Dendritic cell treated with granulocyte-macrophage colony-stimulating factor and Interleukin-4, amounts not matched to agents 40 ng/mL and 50 ng/mL, for 4 days (primary cell): ENCODE measurements at regions not wholly inside any gene's neighbourhood (a gene's known extent, or its start where the extent isn't known, plus 50 kb on each side); places are given as distances from the start of the nearest gene placed in this dataset.

Experiments used
- H3K27ac Mint-ChIP-seq: one replicate; pipeline ENCODE4 v1.8.0; 2022; ENCODE audit warnings: mild to moderate bottlenecking, mixed read lengths
- H3K27me3 Mint-ChIP-seq: one replicate; pipeline ENCODE4 v1.8.0; 2022; ENCODE audit warnings: mild to moderate bottlenecking, mixed read lengths
- H3K36me3 Mint-ChIP-seq: one replicate; pipeline ENCODE4 v1.8.0; 2022; ENCODE audit warnings: low read depth, mixed read lengths
- H3K4me1 Mint-ChIP-seq: one replicate; pipeline ENCODE4 v1.8.0; 2022; ENCODE audit warnings: low read depth, mixed read lengths
- H3K4me3 Mint-ChIP-seq: one replicate; pipeline ENCODE4 v1.8.0; 2022; ENCODE audit warnings: mild to moderate bottlenecking, moderate library complexity, mixed read lengths
- H3K9me3 Mint-ChIP-seq: one replicate; pipeline ENCODE4 v1.8.0; 2022; ENCODE audit warnings: mixed read lengths
- intact Hi-C: fragments of 100-400 bp; cut with micrococcal nuclease; formaldehyde crosslinking; loops from one replicate; pipeline ENCODE4 v1.15.0; 2022

DNA sequence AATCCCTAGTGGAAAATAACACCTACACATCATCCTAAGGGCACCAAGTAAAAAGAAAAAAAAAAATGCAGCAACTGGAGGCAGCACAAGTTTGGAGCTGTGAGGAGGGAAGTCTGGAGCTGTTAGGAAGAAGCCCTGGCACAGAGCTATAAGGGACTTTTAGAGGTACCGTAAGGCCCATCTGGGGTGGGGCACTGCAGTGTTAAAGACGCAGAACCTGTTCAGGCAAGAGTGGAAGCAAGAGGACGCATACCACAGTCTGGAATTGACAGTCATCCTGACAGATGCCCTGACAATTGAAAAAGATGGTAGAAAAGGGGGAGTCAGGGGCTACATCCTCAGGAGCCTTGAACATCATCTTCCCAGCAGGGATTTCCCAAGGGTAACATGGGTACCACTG lies 195.9 kb upstream of the PLEKHG7 start:
- Mint-ChIP-seq H3K36me3 (no peaks in the 10 kb centered on the region), H3K27me3 (no peaks in the 10 kb centered on the region), H3K9me3 (no peaks in the 10 kb centered on the region), H3K4me3 (no peak overlapping the region), H3K4me1 (peaks cover 68% of the 10 kb centered on the region), H3K27ac (peak overlapping the region; percentile 95)
- intact Hi-C loops: loop anchor here (10.0 kb wide), 1 partner anchor 72 kb away; no protein-coding TSS in a partner anchor

DNA sequence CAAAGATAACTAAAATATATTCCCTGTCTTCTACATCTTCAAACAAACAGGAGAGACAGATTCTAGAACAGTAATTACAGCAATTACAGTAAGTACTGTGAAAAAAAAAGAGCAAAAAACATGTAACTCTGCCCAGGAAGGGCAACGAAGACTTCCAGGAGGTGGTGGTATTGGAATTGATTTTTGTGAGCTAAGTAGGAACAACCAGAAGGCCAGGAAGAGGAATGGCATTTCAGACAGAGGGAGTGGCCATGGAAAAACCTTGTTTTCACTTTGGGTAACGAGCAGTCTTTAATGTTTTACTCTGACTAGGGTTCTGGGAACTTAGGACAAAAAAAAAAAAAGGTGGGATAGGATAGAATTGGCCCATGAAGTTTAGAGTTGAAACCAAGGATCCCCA lies 196.3 kb upstream of the PLEKHG7 start:
- H3K27me3 Mint-ChIP-seq: no peaks in the 10 kb centered on the region
- H3K9me3 Mint-ChIP-seq: no peaks in the 10 kb centered on the region
- no peak overlapping the region for H3K4me3 Mint-ChIP-seq
- peaks cover 63% of the 10 kb centered on the region for H3K4me1 Mint-ChIP-seq
- no peaks in the 10 kb centered on the region for H3K36me3 Mint-ChIP-seq
- intact Hi-C loops: loop anchor here (10.0 kb wide), 1 partner anchor 72 kb away; no protein-coding TSS in a partner anchor
- H3K27ac Mint-ChIP-seq: peak overlapping the region; percentile 95

DNA sequence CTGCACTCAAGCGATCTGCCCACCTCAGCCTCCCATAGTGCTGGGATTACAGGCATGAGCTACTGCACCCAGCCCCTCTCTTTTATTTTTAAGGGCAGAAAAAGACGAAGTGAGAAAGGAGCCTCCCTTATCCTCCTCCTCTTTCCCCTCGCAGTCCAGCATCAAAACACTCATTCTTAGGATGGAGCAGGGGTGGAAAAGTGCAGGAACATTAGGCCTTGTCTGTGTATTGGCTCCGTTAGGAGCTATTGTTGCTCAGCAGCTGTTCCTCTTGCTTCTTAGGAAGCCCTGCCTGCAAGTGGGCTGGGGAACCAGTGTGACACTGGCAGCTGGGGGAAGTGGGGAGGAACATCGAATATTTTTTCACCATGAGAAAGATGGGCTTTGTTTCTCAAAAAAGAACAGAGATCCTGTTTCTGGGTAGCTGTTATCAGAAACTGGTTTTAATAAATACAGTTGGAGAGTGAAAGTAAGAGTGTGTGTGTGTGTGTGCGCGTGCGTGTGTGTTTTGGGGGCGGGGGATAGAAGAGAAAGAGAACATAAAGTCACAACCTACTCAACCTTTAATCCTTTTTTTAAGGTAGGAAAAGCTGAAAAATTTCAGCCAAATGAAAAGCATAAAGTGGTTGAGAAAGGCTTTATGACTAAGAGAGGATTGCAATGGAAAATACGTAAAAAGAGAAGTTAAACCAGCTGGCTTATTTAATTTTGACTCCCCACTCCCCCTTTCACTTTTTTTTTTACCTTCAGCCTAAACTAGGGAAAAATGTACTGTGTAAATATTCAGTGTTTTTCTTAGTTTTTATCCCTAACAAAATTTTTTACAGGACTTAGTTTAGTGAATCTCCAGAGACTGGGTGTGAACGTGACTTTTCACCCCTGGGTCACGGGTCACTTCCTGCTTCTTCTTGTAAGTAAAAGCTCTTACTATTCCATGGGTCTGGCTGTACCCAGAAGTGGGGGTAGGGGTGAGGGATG lies 197.2 kb upstream of the PLEKHG7 start:
- H3K4me1 Mint-ChIP-seq: peaks cover 55% of the 10 kb centered on the region
- peak overlapping the region; percentile 59 for H3K4me3 Mint-ChIP-seq
- H3K27ac Mint-ChIP-seq: peak overlapping the region; percentile 95
- no peaks in the 10 kb centered on the region for H3K9me3 Mint-ChIP-seq
- intact Hi-C loops: loop anchor here (10.0 kb wide), 1 partner anchor 71 kb away; no protein-coding TSS in a partner anchor
- no peaks in the 10 kb centered on the region for H3K27me3 Mint-ChIP-seq
- no peaks in the 10 kb centered on the region for H3K36me3 Mint-ChIP-seq

DNA sequence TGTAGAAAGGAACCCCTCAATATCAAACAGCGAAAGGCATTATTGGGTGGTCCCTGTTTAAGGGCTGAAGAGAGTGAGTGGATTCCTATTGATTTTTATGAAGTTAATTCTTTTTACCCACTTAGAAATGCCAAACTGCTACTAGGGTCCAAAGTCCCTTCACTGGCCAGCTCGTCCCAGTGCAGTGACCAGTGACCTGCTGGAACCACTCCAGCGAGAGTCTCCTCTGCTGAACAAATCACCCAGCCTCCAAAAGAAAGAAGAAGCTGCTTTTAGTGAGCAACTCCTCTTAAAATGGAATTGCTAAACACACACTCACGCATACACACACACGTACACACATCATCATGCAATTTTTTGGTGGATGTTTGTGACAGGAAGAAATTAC lies 198.2 kb upstream of the PLEKHG7 start:
- Mint-ChIP-seq H3K4me1 (peaks cover 49% of the 10 kb centered on the region), H3K4me3 (no peak overlapping the region), H3K36me3 (no peaks in the 10 kb centered on the region), H3K9me3 (no peaks in the 10 kb centered on the region), H3K27me3 (no peaks in the 10 kb centered on the region), H3K27ac (peak overlapping the region; percentile 95)
- intact Hi-C loops: loop anchor here (10.0 kb wide), 1 partner anchor 70 kb away; no protein-coding TSS in a partner anchor

DNA sequence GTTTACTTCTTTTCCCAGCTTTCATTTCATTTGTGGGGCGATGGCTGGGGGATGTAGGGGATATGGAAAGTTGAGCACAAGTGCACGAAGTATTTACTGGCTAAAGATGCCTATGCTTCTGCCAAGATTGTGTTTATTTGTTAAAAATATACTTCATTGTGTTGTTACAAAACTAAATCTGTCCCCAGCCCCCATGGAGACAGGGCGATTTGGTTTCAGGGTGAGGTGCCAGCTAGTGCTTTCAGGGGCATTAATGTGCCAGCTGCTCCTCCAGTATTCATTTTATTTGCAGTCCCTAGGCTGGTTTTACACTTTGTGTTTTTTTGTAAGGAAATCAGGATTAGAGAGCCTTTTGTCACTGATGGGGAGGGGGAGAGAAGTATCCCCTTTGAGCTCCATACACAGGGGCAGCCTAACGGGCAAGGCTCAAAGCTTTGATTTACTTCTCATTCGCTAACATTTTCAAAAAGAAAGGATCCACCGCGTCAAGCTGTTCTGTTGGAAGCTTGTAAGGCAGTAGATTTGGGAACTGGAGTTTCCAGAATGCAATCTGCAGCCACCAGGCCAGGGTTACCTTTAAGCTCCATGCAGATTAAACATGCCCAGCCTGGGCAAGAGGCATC lies 198.7 kb upstream of the PLEKHG7 start:
- Mint-ChIP-seq H3K9me3 (no peaks in the 10 kb centered on the region), H3K27me3 (no peaks in the 10 kb centered on the region), H3K27ac (peak overlapping the region; percentile 95), H3K36me3 (no peaks in the 10 kb centered on the region), H3K4me1 (peaks cover 49% of the 10 kb centered on the region), H3K4me3 (no peak overlapping the region)
- intact Hi-C loops: loop anchor here (2.0 to 10.0 kb wide), 2 partner anchors 65 to 69 kb away; no protein-coding TSS in a partner anchor

DNA sequence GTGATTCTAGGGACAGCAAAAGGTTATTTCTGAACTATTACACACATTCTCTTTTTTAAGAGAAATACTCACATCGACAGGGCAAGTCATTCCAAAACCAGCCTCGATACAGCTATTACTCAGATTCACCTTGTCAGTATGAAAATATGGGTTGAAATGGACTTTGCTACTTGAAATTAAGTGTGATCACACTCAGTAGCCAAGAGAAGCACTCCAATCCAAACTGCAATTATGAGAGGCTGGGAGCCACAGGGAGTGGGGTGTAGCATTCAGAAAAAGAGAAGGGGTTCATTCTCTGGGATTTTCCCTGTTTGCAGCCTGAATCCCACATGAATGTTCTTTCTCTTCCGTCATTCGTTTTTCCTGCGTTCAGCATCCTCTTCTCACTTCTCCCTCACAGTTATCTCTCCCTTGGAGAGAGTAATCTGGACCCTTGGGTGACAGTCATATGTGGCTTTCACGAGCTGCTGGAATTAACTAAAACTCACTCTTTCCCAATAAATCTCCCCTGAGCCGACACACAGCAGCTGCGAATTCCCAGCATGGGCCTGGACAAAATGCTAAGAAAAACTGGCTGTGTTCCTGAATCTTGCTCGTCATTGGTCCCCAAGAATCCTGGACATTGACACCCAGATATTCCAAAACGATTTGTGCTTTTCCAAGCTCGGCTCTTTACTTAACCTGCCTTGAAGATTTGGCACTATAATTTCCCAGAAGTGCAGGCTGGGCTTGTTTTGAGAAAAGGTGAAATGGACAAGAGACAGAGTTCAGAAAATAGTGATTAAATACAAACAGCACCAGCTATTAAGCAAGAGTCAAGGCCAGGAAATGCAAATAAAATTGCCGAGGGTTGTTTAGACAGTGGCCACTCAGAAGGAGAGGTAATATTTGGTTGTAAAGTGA lies 199.5 kb upstream of the PLEKHG7 start:
- Mint-ChIP-seq H3K27ac (peak overlapping the region; percentile 95), H3K36me3 (no peaks in the 10 kb centered on the region), H3K9me3 (no peaks in the 10 kb centered on the region), H3K27me3 (no peaks in the 10 kb centered on the region), H3K4me3 (no peak overlapping the region), H3K4me1 (peaks cover 49% of the 10 kb centered on the region)
- intact Hi-C loops: loop anchor here (2.0 to 10.0 kb wide), 2 partner anchors 66 to 68 kb away; no protein-coding TSS in a partner anchor

- intact Hi-C loops: loop anchor here (2.0 to 10.0 kb wide), 2 partner anchors 66 to 68 kb away; no protein-coding TSS in a partner anchor
- H3K4me3 Mint-ChIP-seq: no peak overlapping the region
Observed at GRCh38 chr12:92502417-92503028, 200.3 kb upstream of the PLEKHG7 start.

DNA sequence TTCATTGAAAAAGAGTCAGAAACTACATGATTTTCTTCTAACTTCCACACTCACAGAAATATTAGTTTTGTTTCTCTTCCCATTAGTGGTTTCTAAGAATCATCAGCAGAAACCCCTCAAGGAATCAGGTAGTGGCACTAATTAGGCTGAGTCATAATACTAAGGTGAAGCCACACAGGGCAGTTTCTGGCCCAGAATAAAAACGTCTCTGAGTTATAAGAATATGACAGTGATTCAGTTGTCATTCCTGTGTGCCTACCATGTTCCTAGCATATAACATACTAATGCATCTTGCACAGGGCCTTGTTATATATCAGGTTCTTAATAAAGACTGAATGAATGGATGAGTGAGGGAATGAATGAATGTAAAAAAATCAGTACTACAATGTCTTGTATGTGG lies 206.0 kb upstream of the PLEKHG7 start:
- Mint-ChIP-seq H3K4me3 (no peak overlapping the region), H3K4me1 (peaks cover 6% of the 10 kb centered on the region), H3K36me3 (peaks cover 2% of the 10 kb centered on the region), H3K27ac (no peak overlapping the region), H3K9me3 (peaks cover 4% of the 10 kb centered on the region), H3K27me3 (no peaks in the 10 kb centered on the region)
- intact Hi-C loops: no loop called here

More at GRCh38 chr12:92502417-92503028, 200.3 kb upstream of the PLEKHG7 start:
- Mint-ChIP-seq H3K27ac (peak overlapping the region; percentile 95), H3K4me1 (peaks cover 49% of the 10 kb centered on the region), H3K36me3 (no peaks in the 10 kb centered on the region), H3K9me3 (no peaks in the 10 kb centered on the region), H3K27me3 (no peaks in the 10 kb centered on the region)

- intact Hi-C loops: no loop called here
Observed at GRCh38 chr12:92495108-92495507, 207.7 kb upstream of the PLEKHG7 start.

GRCh38 chr12:92493816-92494215 lies 209.0 kb upstream of the PLEKHG7 start:
- peaks cover 6% of the 10 kb centered on the region for H3K36me3 Mint-ChIP-seq
- H3K4me3 Mint-ChIP-seq: no peak overlapping the region
- no peak overlapping the region for H3K27ac Mint-ChIP-seq
- no peaks in the 10 kb centered on the region for H3K27me3 Mint-ChIP-seq
- H3K4me1 Mint-ChIP-seq: peaks cover 6% of the 10 kb centered on the region
- intact Hi-C loops: no loop called here
- H3K9me3 Mint-ChIP-seq: peaks cover 12% of the 10 kb centered on the region

More at GRCh38 chr12:92495108-92495507, 207.7 kb upstream of the PLEKHG7 start:
- Mint-ChIP-seq H3K27ac (no peak overlapping the region), H3K36me3 (peaks cover 6% of the 10 kb centered on the region), H3K4me1 (peaks cover 6% of the 10 kb centered on the region), H3K4me3 (no peak overlapping the region), H3K9me3 (peaks cover 12% of the 10 kb centered on the region), H3K27me3 (no peaks in the 10 kb centered on the region)

- H3K9me3 Mint-ChIP-seq: peaks cover 12% of the 10 kb centered on the region
- intact Hi-C loops: no loop called here
- H3K36me3 Mint-ChIP-seq: peaks cover 6% of the 10 kb centered on the region
- H3K27me3 Mint-ChIP-seq: no peaks in the 10 kb centered on the region
- H3K4me1 Mint-ChIP-seq: peaks cover 6% of the 10 kb centered on the region
- no peak overlapping the region for H3K27ac Mint-ChIP-seq
- H3K4me3 Mint-ChIP-seq: no peak overlapping the region
Observed at GRCh38 chr12:92492995-92493394, 209.8 kb upstream of the PLEKHG7 start.

DNA sequence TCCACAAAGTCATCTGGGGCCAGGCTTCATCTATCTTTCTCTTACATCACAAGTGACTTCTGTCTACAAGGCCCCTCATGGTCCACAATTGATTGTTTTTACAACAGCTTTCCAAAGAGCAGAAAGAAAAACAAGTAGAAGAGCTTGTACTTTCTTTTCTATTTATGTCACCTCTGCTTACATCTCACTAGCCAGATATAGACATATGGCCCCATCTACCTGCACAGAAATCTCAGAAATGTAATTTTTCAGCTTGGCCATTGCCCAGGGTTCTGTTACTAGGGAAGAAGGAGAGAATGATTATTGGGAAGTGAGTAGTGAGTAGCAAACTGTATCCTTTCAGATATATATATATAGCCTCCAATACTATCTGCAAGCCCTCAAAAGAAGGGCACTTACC lies 210.5 kb upstream of the PLEKHG7 start:
- intact Hi-C loops: no loop called here
- Mint-ChIP-seq H3K27ac (no peak overlapping the region), H3K36me3 (peaks cover 6% of the 10 kb centered on the region)

GRCh38 chr12:92489781-92490180 lies 213.0 kb upstream of the PLEKHG7 start:
- Mint-ChIP-seq H3K36me3 (peaks cover 6% of the 10 kb centered on the region), H3K27ac (no peak overlapping the region), H3K4me3 (no peak overlapping the region), H3K4me1 (peaks cover 12% of the 10 kb centered on the region), H3K9me3 (peaks cover 12% of the 10 kb centered on the region), H3K27me3 (no peaks in the 10 kb centered on the region)
- intact Hi-C loops: no loop called here

More for the DNA sequence above, 210.5 kb upstream of the PLEKHG7 start:
- no peak overlapping the region for H3K4me3 Mint-ChIP-seq
- H3K27me3 Mint-ChIP-seq: no peaks in the 10 kb centered on the region
- H3K9me3 Mint-ChIP-seq: peaks cover 12% of the 10 kb centered on the region
- peaks cover 6% of the 10 kb centered on the region for H3K4me1 Mint-ChIP-seq
